ENCODE measurements at regions not wholly inside any gene's neighbourhood (a gene's known extent, or its start where the extent isn't known, plus 50 kb on each side); places are given as distances from the start of the nearest gene placed in this dataset.

DNA sequence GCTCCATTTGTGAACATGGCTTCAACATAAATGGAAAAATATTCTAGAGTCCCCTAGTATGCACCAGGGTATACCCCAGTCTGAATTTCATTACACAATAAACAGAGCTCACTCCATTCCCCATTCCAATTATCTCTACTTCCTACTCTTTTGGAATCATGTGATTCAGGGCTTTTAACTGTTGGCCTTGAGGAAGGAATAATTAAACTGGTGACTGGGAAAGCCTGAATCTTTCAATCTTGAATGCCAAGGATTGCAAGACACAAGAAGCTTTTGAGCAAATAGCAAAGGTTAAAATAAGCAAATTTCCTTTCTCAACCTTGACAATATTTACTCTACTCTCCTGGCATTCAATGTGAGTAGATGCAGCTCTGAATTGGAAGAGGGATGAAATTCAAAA, 77.5 kb upstream of the INPP4B start:
- intact Hi-C loops (cut with DNase I), result no loop called here
- ATAC-seq (ENCODE audit: low FRiP score), result no peak
- DNase-seq, result no peak
- Histone ChIP-seq H3K4me1 (ENCODE audit: control insufficient read depth in 1 of 2, insufficient read depth in 2 of 2, low read length in 2 of 2) (peaks cover 0 to 1% of the 10 kb centered on the region in 2 donors), H3K4me3 (ENCODE audit: low read length in 2 of 2) (no peak overlapping the region), H3K36me3 (ENCODE audit: control insufficient read depth in 1 of 2, insufficient read depth in 2 of 2, low read length in 1 of 2) (no peaks in the 10 kb centered on the region), H3K27ac (ENCODE audit: low read depth in 1 of 2, low read length in 2 of 2) (no peak overlapping the region), H3K27me3 (ENCODE audit: control insufficient read depth in 1 of 2, insufficient read depth in 2 of 2, low read length in 1 of 2) (no peaks in the 10 kb centered on the region), H3K9me3 (ENCODE audit: control insufficient read depth, low read length) (no peaks in the 10 kb centered on the region)

DNA sequence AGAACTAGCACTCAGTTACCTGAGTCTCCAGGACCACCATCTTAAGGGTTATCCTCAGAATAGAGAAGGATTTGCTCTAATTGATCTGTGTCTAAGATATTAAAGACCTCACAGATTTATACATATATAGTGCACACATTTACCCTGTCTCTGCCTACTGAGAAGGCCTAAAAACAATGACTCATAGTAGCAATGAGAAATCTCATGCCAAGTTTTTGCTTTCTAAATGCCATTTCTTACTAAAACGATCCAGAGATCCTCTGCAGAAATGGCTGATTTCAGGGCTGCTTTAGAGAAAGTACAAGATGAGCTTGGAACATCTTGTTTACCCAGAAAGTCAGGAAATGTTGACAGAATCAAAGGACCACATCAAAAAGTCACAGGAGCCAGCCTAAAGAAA, 79.1 kb upstream of the INPP4B start:
- no peaks in the 10 kb centered on the region for H3K36me3 ChIP-seq (ENCODE audit: control insufficient read depth in 1 of 2, insufficient read depth in 2 of 2, low read length in 1 of 2)
- WGBS, 2 donors, result 5 to 6% methylated on average over 1 of the region's 1 CpG
- DNase-seq, result no peak
- no peak for ATAC-seq (ENCODE audit: low FRiP score)
- H3K9me3 ChIP-seq (ENCODE audit: control insufficient read depth, low read length), result no peaks in the 10 kb centered on the region
- H3K4me3 ChIP-seq (ENCODE audit: low read length in 2 of 2), result no peak overlapping the region
- intact Hi-C loops (cut with DNase I), result no loop called here
- peaks cover 0 to 1% of the 10 kb centered on the region in 2 donors for H3K4me1 ChIP-seq (ENCODE audit: control insufficient read depth in 1 of 2, insufficient read depth in 2 of 2, low read length in 2 of 2)
- H3K27ac ChIP-seq (ENCODE audit: low read depth in 1 of 2, low read length in 2 of 2), result no peak overlapping the region
- no peaks in the 10 kb centered on the region for H3K27me3 ChIP-seq (ENCODE audit: control insufficient read depth in 1 of 2, insufficient read depth in 2 of 2, low read length in 1 of 2)

DNA sequence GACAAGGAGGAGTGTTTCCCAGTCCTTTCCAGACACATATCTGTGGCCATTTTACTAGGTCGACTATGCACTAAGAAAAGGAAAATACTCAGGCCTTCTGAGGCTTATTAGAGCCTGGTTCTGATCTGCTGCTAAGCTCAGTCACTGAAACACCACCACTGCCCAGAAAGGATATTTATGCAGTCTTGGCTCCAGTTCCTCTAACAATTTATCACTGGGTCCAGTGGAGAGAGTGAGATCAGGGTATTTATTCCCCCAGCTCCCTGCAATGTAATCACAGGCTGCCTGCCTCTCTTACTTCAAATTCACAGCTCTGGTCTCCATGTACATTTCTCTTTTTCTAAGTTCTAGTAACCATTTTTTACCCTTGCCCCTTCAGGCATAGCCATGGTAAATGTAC, 81.6 kb upstream of the INPP4B start:
- Histone ChIP-seq H3K27ac (ENCODE audit: low read depth in 1 of 2, low read length in 2 of 2) (no peak overlapping the region), H3K4me3 (ENCODE audit: low read length in 2 of 2) (no peak overlapping the region), H3K36me3 (ENCODE audit: control insufficient read depth in 1 of 2, insufficient read depth in 2 of 2, low read length in 1 of 2) (no peaks in the 10 kb centered on the region), H3K9me3 (ENCODE audit: control insufficient read depth, low read length) (no peaks in the 10 kb centered on the region), H3K27me3 (ENCODE audit: control insufficient read depth in 1 of 2, insufficient read depth in 2 of 2, low read length in 1 of 2) (no peaks in the 10 kb centered on the region), H3K4me1 (ENCODE audit: control insufficient read depth in 1 of 2, insufficient read depth in 2 of 2, low read length in 2 of 2) (peaks cover 0 to 1% of the 10 kb centered on the region in 2 donors)
- no peak for DNase-seq
- no peak for ATAC-seq (ENCODE audit: low FRiP score)
- intact Hi-C loops (cut with DNase I), result no loop called here
- 5 to 8% methylated on average over 1 of the region's 1 CpG for WGBS, 2 donors

DNA sequence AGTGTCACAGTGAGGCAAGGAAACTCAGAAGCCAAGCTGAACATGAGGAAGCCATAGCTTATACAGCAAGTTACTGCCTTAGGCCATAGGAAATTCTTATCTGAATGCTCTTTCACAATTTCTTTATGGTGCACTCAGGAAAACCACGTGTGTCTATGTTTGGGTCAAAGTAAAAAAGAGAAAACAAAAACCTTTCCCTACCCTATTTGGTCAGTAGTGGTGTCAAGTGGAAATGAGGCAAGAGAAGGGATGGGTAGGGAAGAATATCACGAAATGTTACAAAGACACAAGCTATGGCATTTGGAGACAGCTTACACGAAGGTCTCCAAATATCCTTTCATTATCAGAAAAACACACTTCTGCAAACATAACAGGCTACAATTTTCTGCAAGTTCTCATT, 83.4 kb upstream of the INPP4B start:
- WGBS, 2 donors, result 58 to 62% methylated on average over 3 of the region's 3 CpGs
- Histone ChIP-seq H3K27ac (ENCODE audit: low read depth in 1 of 2, low read length in 2 of 2) (no peak overlapping the region), H3K9me3 (ENCODE audit: control insufficient read depth, low read length) (no peaks in the 10 kb centered on the region), H3K36me3 (ENCODE audit: control insufficient read depth in 1 of 2, insufficient read depth in 2 of 2, low read length in 1 of 2) (no peaks in the 10 kb centered on the region), H3K4me1 (ENCODE audit: control insufficient read depth in 1 of 2, insufficient read depth in 2 of 2, low read length in 2 of 2) (peaks cover 0 to 1% of the 10 kb centered on the region in 2 donors), H3K4me3 (ENCODE audit: low read length in 2 of 2) (no peak overlapping the region), H3K27me3 (ENCODE audit: control insufficient read depth in 1 of 2, insufficient read depth in 2 of 2, low read length in 1 of 2) (no peaks in the 10 kb centered on the region)
- no peak for ATAC-seq (ENCODE audit: low FRiP score)
- intact Hi-C loops (cut with DNase I), result no loop called here
- no peak for DNase-seq

DNA sequence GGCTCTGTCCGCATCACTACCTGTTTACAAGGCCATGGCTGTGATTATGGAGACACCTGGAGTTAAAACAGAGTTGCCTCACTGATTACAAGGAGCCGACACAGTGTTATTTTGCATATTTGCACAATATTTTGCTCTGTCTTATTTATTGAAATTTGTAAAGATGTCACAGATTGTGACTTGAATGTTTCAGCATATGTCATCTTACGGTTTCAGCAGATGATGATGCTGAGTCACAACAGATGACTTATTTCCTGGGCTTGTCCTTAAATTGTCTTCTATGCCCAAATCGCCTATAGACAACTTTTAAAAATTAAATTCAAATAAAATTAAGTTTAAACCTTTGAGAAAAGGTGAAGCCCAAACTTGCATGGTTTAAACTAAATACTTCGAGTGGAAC, 87.1 kb upstream of the INPP4B start:
- no peak overlapping the region for H3K27ac ChIP-seq (ENCODE audit: low read depth in 1 of 2, low read length in 2 of 2)
- no peaks in the 10 kb centered on the region for H3K36me3 ChIP-seq (ENCODE audit: control insufficient read depth in 1 of 2, insufficient read depth in 2 of 2, low read length in 1 of 2)
- no peak for DNase-seq
- 81 to 82% methylated on average over 5 of the region's 5 CpGs for WGBS, 2 donors
- no peaks in the 10 kb centered on the region for H3K4me1 ChIP-seq (ENCODE audit: control insufficient read depth in 1 of 2, insufficient read depth in 2 of 2, low read length in 2 of 2)
- peaks cover 0 to 1% of the 10 kb centered on the region in 2 donors for H3K27me3 ChIP-seq (ENCODE audit: control insufficient read depth in 1 of 2, insufficient read depth in 2 of 2, low read length in 1 of 2)
- intact Hi-C loops (cut with DNase I), result no loop called here
- no peak overlapping the region for H3K4me3 ChIP-seq (ENCODE audit: low read length in 2 of 2)
- ATAC-seq (ENCODE audit: low FRiP score), result no peak
- H3K9me3 ChIP-seq (ENCODE audit: control insufficient read depth, low read length), result no peaks in the 10 kb centered on the region

DNA sequence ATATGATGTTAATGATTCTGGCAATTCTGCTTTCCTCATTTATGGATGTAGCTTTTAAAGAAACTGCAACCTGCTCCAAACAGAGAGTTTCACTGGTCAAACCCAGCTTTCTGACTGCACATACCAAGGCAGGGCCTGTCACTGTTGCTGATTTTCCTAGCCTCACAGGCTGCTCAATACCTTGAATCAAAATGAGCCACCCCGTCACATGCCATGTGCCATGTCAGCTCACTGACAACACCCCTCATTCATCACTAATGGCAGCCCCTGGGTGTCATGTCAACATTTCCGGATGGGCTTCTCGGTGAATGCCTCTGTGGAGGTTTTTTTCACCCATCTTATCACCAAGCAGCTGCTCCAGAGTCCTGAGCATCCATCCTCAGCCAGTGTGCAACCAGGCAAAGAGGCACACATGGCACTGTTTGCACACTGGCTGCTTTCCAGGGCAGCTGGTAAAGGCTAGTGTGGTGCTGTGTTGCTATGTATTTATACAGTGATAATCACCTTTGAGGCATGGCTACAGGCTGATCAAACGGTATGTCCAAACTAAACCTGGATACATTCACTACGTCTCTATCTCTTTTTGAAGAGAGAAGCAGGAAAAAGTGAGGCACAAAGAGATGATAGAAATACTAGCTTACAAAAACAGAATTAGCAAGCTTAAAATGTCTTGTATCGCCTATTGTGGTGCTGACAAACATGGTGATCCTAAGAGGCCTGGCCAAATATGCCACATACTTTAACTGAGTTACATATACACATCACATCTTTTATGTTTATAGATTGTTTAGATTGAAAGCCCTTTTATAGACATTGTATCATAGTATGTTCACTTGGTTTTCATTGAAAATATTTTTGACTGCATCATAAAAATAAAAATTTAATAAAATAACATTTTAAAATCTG, 94.6 kb upstream of the INPP4B start:
- intact Hi-C loops (cut with DNase I), result no loop called here

DNA sequence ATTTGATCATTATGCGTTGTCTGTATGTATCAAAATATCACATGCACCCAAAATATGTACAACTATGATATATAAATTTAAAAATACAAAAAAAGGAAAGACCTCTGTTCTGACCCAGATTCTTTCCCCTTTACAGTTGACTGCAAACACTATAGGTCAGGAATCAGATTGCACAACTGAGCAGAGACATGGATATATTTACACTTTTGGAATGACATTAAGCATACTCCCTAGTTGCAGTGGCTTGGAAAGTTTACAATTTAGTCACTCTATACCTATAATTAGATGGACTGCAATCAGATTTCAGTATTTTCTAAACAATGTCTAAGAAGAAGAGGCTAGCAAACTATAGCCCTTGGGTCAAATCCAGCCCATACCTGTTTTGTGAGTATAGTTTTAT, 98.5 kb upstream of the INPP4B start:
- Histone ChIP-seq H3K4me1 (ENCODE audit: control insufficient read depth in 1 of 2, insufficient read depth in 2 of 2, low read length in 2 of 2) (no peaks in the 10 kb centered on the region), H3K4me3 (ENCODE audit: low read length in 2 of 2) (no peak overlapping the region), H3K27me3 (ENCODE audit: control insufficient read depth in 1 of 2, insufficient read depth in 2 of 2, low read length in 1 of 2) (no peaks in the 10 kb centered on the region), H3K27ac (ENCODE audit: low read depth in 1 of 2, low read length in 2 of 2) (no peak overlapping the region), H3K9me3 (ENCODE audit: control insufficient read depth, low read length) (peaks cover 2% of the 10 kb centered on the region), H3K36me3 (ENCODE audit: control insufficient read depth in 1 of 2, insufficient read depth in 2 of 2, low read length in 1 of 2) (no peaks in the 10 kb centered on the region)
- ATAC-seq (ENCODE audit: low FRiP score), result no peak
- WGBS, 2 donors, result 76 to 82% methylated on average over 1 of the region's 1 CpG
- no peak for DNase-seq
- intact Hi-C loops (cut with DNase I), result no loop called here

More for the DNA sequence above, 94.6 kb upstream of the INPP4B start:
- H3K27me3 ChIP-seq (ENCODE audit: control insufficient read depth in 1 of 2, insufficient read depth in 2 of 2, low read length in 1 of 2), result no peaks in the 10 kb centered on the region
- DNase-seq (no peak), ATAC-seq (ENCODE audit: low FRiP score) (no peak)
- no peak overlapping the region for H3K27ac ChIP-seq (ENCODE audit: low read depth in 1 of 2, low read length in 2 of 2)
- no peak overlapping the region for H3K4me3 ChIP-seq (ENCODE audit: low read length in 2 of 2)
- no peaks in the 10 kb centered on the region for H3K36me3 ChIP-seq (ENCODE audit: control insufficient read depth in 1 of 2, insufficient read depth in 2 of 2, low read length in 1 of 2)
- no peaks in the 10 kb centered on the region for H3K9me3 ChIP-seq (ENCODE audit: control insufficient read depth, low read length)
- WGBS, 2 donors, result 54 to 55% methylated on average over 6 of the region's 6 CpGs
- H3K4me1 ChIP-seq (ENCODE audit: control insufficient read depth in 1 of 2, insufficient read depth in 2 of 2, low read length in 2 of 2), result no peaks in the 10 kb centered on the region

DNA sequence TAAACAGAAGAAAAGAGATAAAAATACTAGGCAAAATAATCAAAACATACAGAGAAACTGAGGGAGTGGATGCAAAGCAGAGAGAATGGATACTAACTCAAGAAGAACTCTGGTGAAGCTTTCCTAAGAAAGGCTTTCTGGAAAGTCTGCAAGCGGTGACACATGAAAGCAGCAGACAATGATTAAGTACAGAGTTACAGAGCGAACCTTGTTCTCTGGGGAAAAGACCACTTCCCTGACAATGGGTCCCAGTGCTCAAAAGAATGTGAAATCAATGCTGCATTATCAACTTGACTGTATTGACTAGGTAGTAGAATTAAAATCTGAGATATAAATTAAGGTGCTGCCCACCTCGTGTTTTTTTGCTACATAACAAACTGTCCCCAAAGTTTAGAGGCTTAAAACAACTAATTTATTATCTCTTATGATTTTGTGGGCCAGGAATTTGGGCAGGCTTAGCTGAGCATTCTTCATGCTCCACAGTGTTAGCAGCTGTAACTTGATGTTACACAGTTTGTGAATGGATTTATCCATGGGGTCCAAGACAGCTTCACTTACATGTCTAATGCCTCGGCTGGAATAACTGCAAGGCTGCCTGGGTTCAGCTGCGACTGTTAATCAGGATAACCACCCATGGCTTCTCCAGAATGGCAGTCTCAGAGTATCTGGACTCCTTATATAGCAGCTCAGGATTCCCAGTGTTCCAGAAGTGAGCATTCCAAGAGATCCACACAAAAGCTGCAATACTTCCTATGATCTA, 106.9 kb upstream of the INPP4B start:
- ATAC-seq (ENCODE audit: low FRiP score), result no peak
- DNase-seq, result no peak

DNA sequence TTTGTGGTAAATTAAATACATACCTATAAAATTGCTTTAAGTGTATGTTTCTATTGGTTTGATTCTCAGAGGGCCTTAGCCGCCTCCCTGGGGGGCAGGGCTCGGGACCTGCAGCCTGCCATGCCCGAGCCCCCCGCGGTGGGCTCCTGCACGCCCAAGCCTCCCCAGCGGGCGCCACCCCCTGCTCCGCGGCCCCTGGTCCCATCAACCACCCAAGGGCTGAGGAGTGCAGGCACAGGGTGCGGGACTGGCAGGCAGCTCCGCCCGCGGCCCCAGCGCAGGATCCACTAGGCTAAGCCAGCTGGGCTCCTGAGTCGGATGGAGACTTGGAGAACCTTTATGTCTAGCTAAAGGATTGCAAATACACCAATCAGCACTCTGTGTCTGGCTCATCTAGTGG, 108.3 kb upstream of the INPP4B start:
- DNase-seq, result no peak
- Histone ChIP-seq H3K9me3 (ENCODE audit: control insufficient read depth, low read length) (peaks cover 3% of the 10 kb centered on the region), H3K27ac (ENCODE audit: low read depth in 1 of 2, low read length in 2 of 2) (no peak overlapping the region), H3K36me3 (ENCODE audit: control insufficient read depth in 1 of 2, insufficient read depth in 2 of 2, low read length in 1 of 2) (no peaks in the 10 kb centered on the region), H3K4me3 (ENCODE audit: low read length in 2 of 2) (no peak overlapping the region), H3K27me3 (ENCODE audit: control insufficient read depth in 1 of 2, insufficient read depth in 2 of 2, low read length in 1 of 2) (no peaks in the 10 kb centered on the region), H3K4me1 (ENCODE audit: control insufficient read depth in 1 of 2, insufficient read depth in 2 of 2, low read length in 2 of 2) (no peaks in the 10 kb centered on the region)
- no peak for ATAC-seq (ENCODE audit: low FRiP score)
- WGBS, 2 donors, result 97% methylated on average over 16 of the region's 16 CpGs
- intact Hi-C loops (cut with DNase I), result no loop called here

More for the DNA sequence above, 106.9 kb upstream of the INPP4B start:
- Histone ChIP-seq H3K4me1 (ENCODE audit: control insufficient read depth in 1 of 2, insufficient read depth in 2 of 2, low read length in 2 of 2) (no peaks in the 10 kb centered on the region), H3K27me3 (ENCODE audit: control insufficient read depth in 1 of 2, insufficient read depth in 2 of 2, low read length in 1 of 2) (no peaks in the 10 kb centered on the region), H3K27ac (ENCODE audit: low read depth in 1 of 2, low read length in 2 of 2) (no peak overlapping the region), H3K4me3 (ENCODE audit: low read length in 2 of 2) (no peak overlapping the region), H3K36me3 (ENCODE audit: control insufficient read depth in 1 of 2, insufficient read depth in 2 of 2, low read length in 1 of 2) (no peaks in the 10 kb centered on the region), H3K9me3 (ENCODE audit: control insufficient read depth, low read length) (peaks cover 3% of the 10 kb centered on the region)
- WGBS, 2 donors, result 42 to 43% methylated on average over 5 of the region's 5 CpGs
- intact Hi-C loops (cut with DNase I), result no loop called here

All from aorta (tissue), 5 donors.